AG04450 (cell line): ENCODE measurements at regions not wholly inside any gene's neighbourhood (a gene's known extent, or its start where the extent isn't known, plus 50 kb on each side); places are given as distances from the start of the nearest gene placed in this dataset.

Source experiments
- CTCF ChIA-PET: fragments of 300-600, 350-600 bp; formaldehyde crosslinking; extraction: SDS; loops from one replicate; lab custom pipeline; 2022; ENCODE audit warnings: antibody characterized with exemption, inconsistent platforms; lab: Charles Lee
- POLR2A ChIA-PET: fragments of 350-600 bp; formaldehyde crosslinking; extraction: SDS; loops from one replicate; lab custom pipeline; 2021; ENCODE audit warnings: antibody characterized with exemption, inconsistent platforms; lab: Yijun Ruan, JAX
- DNase-seq: peaks from one replicate; pipeline ENCODE4 v3.0.0-alpha.2; 2011; ENCODE audit warnings: low read depth, low spot score
- H3K27ac ChIP-seq: one replicate; pipeline ENCODE4 v1.5.1; 2012; ENCODE audit warnings: low read depth, low read length, control low read depth
- H3K27me3 ChIP-seq: one replicate; pipeline ENCODE4 v1.6.0; 2012; ENCODE audit warnings: low read length; ENCODE audit not compliant: control insufficient read depth, insufficient read depth
- H3K4me3 ChIP-seq: 2 replicates; pipeline ENCODE4 v1.5.1; 2011; ENCODE audit warnings: mild to moderate bottlenecking, low read depth, low read length, control low read depth
- H3K9me3 ChIP-seq: 2 replicates; pipeline ENCODE4 v1.5.1; 2012; ENCODE audit warnings: low read length; ENCODE audit not compliant: control insufficient read depth, insufficient read depth
- CTCF ChIP-seq: IDR thresholded peaks from 2 replicates; pipeline ENCODE4 v1.5.1; 2011; ENCODE audit warnings: low read depth, low read length, control low read depth, inconsistent platforms

GRCh38 chr22:27676545-27677213 lies 124.9 kb downstream of the MN1 start:
- Histone ChIP-seq H3K9me3 (no peaks in the 10 kb centered on the region; the same call in 1 of the 2 replicates), H3K27ac (no peak overlapping the region), H3K4me3 (no peak overlapping the region), H3K27me3 (peaks cover 50% of the 10 kb centered on the region)
- ChIA-PET POLR2A (no interaction called here), CTCF (no interaction called here)
- no peak for TF ChIP-seq CTCF
- no peak for DNase-seq

GRCh38 chr22:27677905-27678458 lies 123.6 kb downstream of the MN1 start:
- Histone ChIP-seq H3K27ac (no peak overlapping the region), H3K27me3 (peaks cover 49% of the 10 kb centered on the region), H3K4me3 (no peak overlapping the region), H3K9me3 (no peaks in the 10 kb centered on the region; the same call in none of the 2 replicates)
- no peak for TF ChIP-seq CTCF
- ChIA-PET POLR2A (interaction anchor here (0.9 kb wide), 1 partner anchor 203 kb away, joined by 3 read pairs; no protein-coding TSS in a partner anchor), CTCF (no interaction called here)
- no peak for DNase-seq

- POLR2A ChIA-PET = no interaction called here
- no peak overlapping the region for H3K27ac ChIP-seq
- no peak for DNase-seq
- no peak for TF ChIP-seq CTCF
- CTCF ChIA-PET = no interaction called here
- H3K27me3 ChIP-seq = peaks cover 45% of the 10 kb centered on the region
- H3K4me3 ChIP-seq = no peak overlapping the region
- H3K9me3 ChIP-seq = no peaks in the 10 kb centered on the region; the same call in none of the 2 replicates
These were observed 122.4 kb downstream of the MN1 start for GRCh38 chr22:27679176-27679575.

GRCh38 chr22:27679693-27680488 lies 121.7 kb downstream of the MN1 start:
- no peak for DNase-seq
- no peak overlapping the region for H3K27ac ChIP-seq
- no peak overlapping the region for H3K4me3 ChIP-seq
- H3K27me3 ChIP-seq = peaks cover 41% of the 10 kb centered on the region
- no peaks in the 10 kb centered on the region; the same call in none of the 2 replicates for H3K9me3 ChIP-seq
- POLR2A ChIA-PET = no interaction called here
- CTCF ChIA-PET = interaction anchor here (0.7 kb wide), 1 partner anchor 138 kb away, joined by 3 read pairs; no protein-coding TSS in a partner anchor
- no peak for TF ChIP-seq CTCF

- H3K9me3 ChIP-seq = no peaks in the 10 kb centered on the region; the same call in none of the 2 replicates
- H3K4me3 ChIP-seq = no peak overlapping the region
- DNase-seq = no peak
- no peak overlapping the region for H3K27ac ChIP-seq
- peaks cover 35% of the 10 kb centered on the region for H3K27me3 ChIP-seq
- no peak for TF ChIP-seq CTCF
- POLR2A ChIA-PET = no interaction called here
- CTCF ChIA-PET = interaction anchor here (0.6 kb wide), 1 partner anchor 1499 kb away, joined by 3 read pairs; no protein-coding TSS in a partner anchor
These were observed 120.9 kb downstream of the MN1 start for GRCh38 chr22:27680636-27681035.
